H9 (cell line): ENCODE measurements at regions not wholly inside any gene's neighbourhood (a gene's known extent, or its start where the extent isn't known, plus 50 kb on each side); places are given as distances from the start of the nearest gene placed in this dataset.

ENCODE experiments used
- DNase-seq: peaks from one replicate; pipeline ENCODE4 v3.0.0-alpha.2; 2017
- H2AFZ ChIP-seq: one replicate; pipeline ENCODE4 v1.6.1; 2013; ENCODE audit warnings: mild to moderate bottlenecking, low read length, control low read depth, moderate library complexity
- H2AK5ac ChIP-seq: 2 replicates; pipeline ENCODE4 v1.6.1; 2013; ENCODE audit warnings: low read length, control low read depth, mixed read lengths; ENCODE audit not compliant: insufficient read length
- H2BK120ac ChIP-seq: one replicate; pipeline ENCODE4 v1.6.1; 2013; ENCODE audit warnings: low read depth, mild to moderate bottlenecking, low read length, control low read depth, inconsistent platforms; ENCODE audit not compliant: poor library complexity, severe bottlenecking
- H2BK12ac ChIP-seq: 2 replicates; pipeline ENCODE4 v1.6.1; 2013; ENCODE audit warnings: low read length, control low read depth, mixed read lengths, low read depth; ENCODE audit not compliant: insufficient read length
- H2BK15ac ChIP-seq: 2 replicates; pipeline ENCODE4 v1.6.1; 2013; ENCODE audit warnings: low read depth, low read length, control low read depth
- H2BK20ac ChIP-seq: one replicate; pipeline ENCODE4 v1.6.1; 2013; ENCODE audit warnings: low read depth, mild to moderate bottlenecking, low read length, control low read depth, inconsistent platforms; ENCODE audit not compliant: poor library complexity, severe bottlenecking
- H2BK5ac ChIP-seq: 2 replicates; pipeline ENCODE4 v1.6.1; 2013; ENCODE audit warnings: low read length, control low read depth, mixed read lengths; ENCODE audit not compliant: insufficient read length
- H3K14ac ChIP-seq: 2 replicates; pipeline ENCODE4 v1.6.1; 2013; ENCODE audit warnings: low read length, control low read depth; ENCODE audit not compliant: insufficient read depth
- H3K18ac ChIP-seq: 2 replicates; pipeline ENCODE4 v1.6.1; 2013; ENCODE audit warnings: low read depth, mild to moderate bottlenecking, mixed read lengths, low read length, control low read depth; ENCODE audit not compliant: insufficient read length
- H3K23ac ChIP-seq: 2 replicates; pipeline ENCODE4 v1.6.1; 2013; ENCODE audit warnings: low read length, control low read depth, mixed read lengths, low read depth; ENCODE audit not compliant: insufficient read length
- H3K23me2 ChIP-seq: 2 replicates; pipeline ENCODE4 v1.6.1; 2013; ENCODE audit warnings: low read depth, mild to moderate bottlenecking, mixed read lengths, low read length, control low read depth; ENCODE audit not compliant: insufficient read length, poor library complexity, severe bottlenecking
- H3K27ac ChIP-seq: 2 replicates; pipeline ENCODE4 v1.5.1; 2013; ENCODE audit warnings: low read length, control low read depth, mixed read lengths, low read depth; ENCODE audit not compliant: insufficient read length
- H3K27me3 ChIP-seq: 2 replicates; pipeline ENCODE4 v1.6.1; 2013; ENCODE audit warnings: low read length, control low read depth, inconsistent platforms; ENCODE audit not compliant: insufficient read depth
- H3K4ac ChIP-seq: 2 replicates; pipeline ENCODE4 v1.6.1; 2013; ENCODE audit warnings: low read depth, mild to moderate bottlenecking, control low read depth, inconsistent platforms, low read length, moderate library complexity
- H3K4me1 ChIP-seq: 2 replicates; pipeline ENCODE4 v1.6.1; 2013; ENCODE audit warnings: low read length, control low read depth, inconsistent platforms; ENCODE audit not compliant: insufficient read depth
- H3K4me2 ChIP-seq: 2 replicates; pipeline ENCODE4 v1.6.1; 2013; ENCODE audit warnings: low read length, control low read depth, mixed read lengths; ENCODE audit not compliant: insufficient read length, insufficient read depth
- H3K56ac ChIP-seq: 2 replicates; pipeline ENCODE4 v1.6.1; 2013; ENCODE audit warnings: low read depth, mild to moderate bottlenecking, mixed read lengths, low read length, control low read depth; ENCODE audit not compliant: insufficient read length
- H3K79me1 ChIP-seq: 2 replicates; pipeline ENCODE4 v1.6.1; 2013; ENCODE audit warnings: low read depth, mild to moderate bottlenecking, moderate library complexity, low read length, control low read depth, inconsistent platforms; ENCODE audit not compliant: insufficient read depth, poor library complexity, severe bottlenecking
- H3K79me2 ChIP-seq: 2 replicates; pipeline ENCODE4 v1.6.1; 2013; ENCODE audit warnings: low read length, control low read depth, inconsistent platforms; ENCODE audit not compliant: insufficient read depth
- H3K9ac ChIP-seq: 2 replicates; pipeline ENCODE4 v1.6.1; 2013; ENCODE audit warnings: low read length, control low read depth, mixed read lengths; ENCODE audit not compliant: insufficient read length; ENCODE audit errors: extremely low read depth
- H3K9me3 ChIP-seq: one replicate; pipeline ENCODE4 v1.6.1; 2013; ENCODE audit warnings: low read depth, low read length, inconsistent platforms; ENCODE audit not compliant: control insufficient read depth
- H3T11ph ChIP-seq: one replicate; pipeline ENCODE4 v1.6.1; 2013; ENCODE audit warnings: mild to moderate bottlenecking, low read length, control low read depth, inconsistent platforms
- H4K20me1 ChIP-seq: one replicate; pipeline ENCODE4 v1.6.1; 2013; ENCODE audit not compliant: control insufficient read depth, insufficient read length, insufficient read depth
- H4K5ac ChIP-seq: 2 replicates; pipeline ENCODE4 v1.6.1; 2013; ENCODE audit warnings: low read depth, mild to moderate bottlenecking, mixed read lengths, low read length, control low read depth; ENCODE audit not compliant: insufficient read length
- H4K8ac ChIP-seq: replicated peaks from 2 replicates; pipeline ENCODE4 v1.6.1; 2013; ENCODE audit warnings: low read length, control low read depth, mixed read lengths, low read depth; ENCODE audit not compliant: insufficient read length
- H4K91ac ChIP-seq: 2 replicates; pipeline ENCODE4 v1.6.1; 2013; ENCODE audit warnings: low read depth, mild to moderate bottlenecking, moderate library complexity, mixed read lengths, low read length, control low read depth; ENCODE audit not compliant: insufficient read length
- H3K27ac Mint-ChIP-seq, 3 experiments: 2 replicates in 2 of 3; 3 replicates in 1 of 3; pipeline ENCODE4 v1.8.0; 2020 to 2021; ENCODE audit warnings: mixed read lengths in 3 of 3, mild to moderate bottlenecking in 1 of 3, moderate library complexity in 1 of 3
- H3K27me3 Mint-ChIP-seq: 2 replicates; pipeline ENCODE4 v1.8.0; 2021; ENCODE audit warnings: low read depth, mild to moderate bottlenecking, moderate library complexity, mixed read lengths
- H3K36me3 Mint-ChIP-seq, 3 experiments: 2 replicates in 2 of 3; 3 replicates in 1 of 3; pipeline ENCODE4 v1.8.0; 2020 to 2021; ENCODE audit warnings: low read depth in 3 of 3, mixed read lengths in 3 of 3; ENCODE audit not compliant: insufficient read depth in 1 of 3
- H3K4me1 Mint-ChIP-seq, 2 experiments: 2 replicates each; pipeline ENCODE4 v1.8.0; 2020; ENCODE audit warnings: mixed read lengths in 2 of 2
- H3K4me3 Mint-ChIP-seq, 2 experiments: 2 replicates in 1 of 2; 3 replicates in 1 of 2; pipeline ENCODE4 v1.8.0; 2020 to 2021; ENCODE audit warnings: mild to moderate bottlenecking in 2 of 2, mixed read lengths in 2 of 2, moderate library complexity in 1 of 2
- H3K9me3 Mint-ChIP-seq, 2 experiments: 2 replicates in 1 of 2; 3 replicates in 1 of 2; pipeline ENCODE4 v1.8.0; 2020; ENCODE audit warnings: mild to moderate bottlenecking in 2 of 2, mixed read lengths in 2 of 2, moderate library complexity in 1 of 2
- CTCF ChIP-seq: fragments of 200-600 bp; sonication (generic); conservative IDR thresholded peaks from 3 replicates; pipeline ENCODE4 v1.8.0; 2021; ENCODE audit warnings: antibody characterized with exemption, mild to moderate bottlenecking
- WGBS: extraction: QIAGEN DNeasy Blood & Tissue Kit; methylation state at CpG from one replicate; pipeline ENCODE4 v1.1.7; 2013; ENCODE audit warnings: missing lambda C conversion rate, low lambda C conversion rate, mixed read lengths; ENCODE audit not compliant: insufficient read length; ENCODE audit errors: extremely low coverage; 5-methylcytosine and 5-hydroxymethylcytosine counted together

- H3K9me3 Mint-ChIP-seq = peaks cover 0 to 3% of the 10 kb centered on the region in 2 experiments; a peak in 2 of 5 replicates
- Histone ChIP-seq H3K79me2 (no peaks in the 10 kb centered on the region), H3K4me1 (no peaks in the 10 kb centered on the region), H2BK15ac (no peak overlapping the region), H3K14ac (no peak overlapping the region), H3K18ac (no peak overlapping the region), H3K23ac (no peak overlapping the region), H3K9ac (no peak overlapping the region), H4K91ac (no peak overlapping the region), H4K8ac (no peak overlapping the region), H2BK5ac (no peak overlapping the region), H2BK20ac (no peak overlapping the region), H3K4ac (no peak overlapping the region), H4K20me1 (no peaks in the 10 kb centered on the region), H3K4me2 (no peak overlapping the region), H3K27ac (no peak overlapping the region), H2AFZ (no peak overlapping the region), H3K56ac (no peak overlapping the region), H3K23me2 (no peaks in the 10 kb centered on the region), H2BK12ac (no peak overlapping the region), H3K9me3 (no peaks in the 10 kb centered on the region), H3K27me3 (no peaks in the 10 kb centered on the region), H2BK120ac (no peak overlapping the region), H2AK5ac (no peak overlapping the region), H3K79me1 (no peaks in the 10 kb centered on the region), H4K5ac (no peak overlapping the region), H3T11ph (no peak overlapping the region)
- no CpG with 5 or more reads among the region's 4 CpGs for WGBS
- H3K4me3 Mint-ChIP-seq = no peak overlapping the region
- no peak for TF ChIP-seq CTCF
- peaks cover 0 to 6% (median 0%) of the 10 kb centered on the region in 3 experiments; a peak in 3 of 7 replicates for H3K36me3 Mint-ChIP-seq
- no peak overlapping the region for H3K27ac Mint-ChIP-seq
- H3K4me1 Mint-ChIP-seq = no peaks in the 10 kb centered on the region
- H3K27me3 Mint-ChIP-seq = no peaks in the 10 kb centered on the region
- DNase-seq = no peak
Measured at GRCh38 chr5:158265931-158266700, 407.2 kb upstream of the CLINT1 start.
